OCI-LY1 (cell line): ENCODE measurements at regions not wholly inside any gene's neighbourhood (a gene's known extent, or its start where the extent isn't known, plus 50 kb on each side); places are given as distances from the start of the nearest gene placed in this dataset.

Source experiments
- H2AFZ ChIP-seq: fragments of 200-600 bp; sonication (generic), shearing (Covaris generic); 2 replicates; pipeline ENCODE4 v1.6.0; 2014; ENCODE audit warnings: antibody characterized with exemption, mild to moderate bottlenecking, low read length
- H3F3A ChIP-seq: fragments of 200-600 bp; sonication (generic), shearing (Covaris generic); 2 replicates; pipeline ENCODE4 v1.6.0; 2014; ENCODE audit warnings: mild to moderate bottlenecking, antibody characterized with exemption, low read length, moderate library complexity; ENCODE audit not compliant: insufficient read depth
- H3K27ac ChIP-seq: fragments of 200-600 bp; sonication (generic); 2 replicates; pipeline ENCODE4 v1.5.1; 2014; ENCODE audit warnings: low read length, mixed run types, mild to moderate bottlenecking, low read depth; ENCODE audit not compliant: poor library complexity, severe bottlenecking
- H3K27me3 ChIP-seq: fragments of 200-600 bp; sonication (generic); 2 replicates; pipeline ENCODE4 v1.6.0; 2014; ENCODE audit warnings: antibody characterized with exemption, mild to moderate bottlenecking, low read length, moderate library complexity; ENCODE audit not compliant: insufficient read depth
- H3K36me3 ChIP-seq: fragments of 200-600 bp; sonication (generic); 2 replicates; pipeline ENCODE4 v1.6.1; 2014; ENCODE audit warnings: mild to moderate bottlenecking, antibody characterized with exemption, low read length, moderate library complexity, mixed read lengths; ENCODE audit not compliant: insufficient read depth
- H3K4me1 ChIP-seq: fragments of 200-600 bp; sonication (generic); 2 replicates; pipeline ENCODE4 v1.5.1; 2014; ENCODE audit warnings: mild to moderate bottlenecking, low read length, moderate library complexity; ENCODE audit not compliant: insufficient read depth, severe bottlenecking
- H3K4me2 ChIP-seq: fragments of 200-600 bp; sonication (generic), shearing (Covaris generic); 2 replicates; pipeline ENCODE4 v1.6.1; 2014; ENCODE audit warnings: low read length
- H3K4me3 ChIP-seq: fragments of 200-600 bp; sonication (generic); 2 replicates; pipeline ENCODE4 v1.5.1; 2014; ENCODE audit warnings: low read length, low read depth, mild to moderate bottlenecking, mixed read lengths; ENCODE audit not compliant: poor library complexity, severe bottlenecking
- H3K79me2 ChIP-seq: fragments of 200-600 bp; shearing (Covaris generic); 2 replicates; pipeline ENCODE4 v1.6.1; 2016; ENCODE audit warnings: mixed run types, low read length, mixed read lengths; ENCODE audit not compliant: insufficient read depth
- H3K9ac ChIP-seq: fragments of 200-600 bp; sonication (generic), shearing (Covaris generic); 2 replicates; pipeline ENCODE4 v1.6.1; 2014; ENCODE audit warnings: mild to moderate bottlenecking, low read length, mixed read lengths
- H3K9me2 ChIP-seq: fragments of 200-600 bp; sonication (generic), shearing (Covaris generic); 2 replicates; pipeline ENCODE4 v1.6.1; 2014; ENCODE audit warnings: low read depth, mild to moderate bottlenecking, low read length, mixed read lengths
- H3K9me3 ChIP-seq: fragments of 200-600 bp; shearing (Covaris generic); 2 replicates; pipeline ENCODE4 v1.6.1; 2014; ENCODE audit warnings: low read length, mixed read lengths
- H4K20me1 ChIP-seq: fragments of 200-600 bp; sonication (generic), shearing (Covaris generic); 2 replicates; pipeline ENCODE4 v1.6.0; 2016; ENCODE audit warnings: mild to moderate bottlenecking, low read length; ENCODE audit not compliant: insufficient read depth
- EZH2 ChIP-seq: fragments of 200-600 bp; sonication (generic), shearing (Covaris generic); IDR thresholded peaks from 2 replicates; pipeline ENCODE4 v1.8.0; 2017; ENCODE audit warnings: borderline replicate concordance, mixed run types, mild to moderate bottlenecking, antibody characterized with exemption, low read length, moderate library complexity, mixed read lengths
- TF ChIP-seq, protein P1 (sequence below): fragments of 200-600 bp; sonication (generic), shearing (Covaris generic); IDR thresholded peaks from 2 replicates; pipeline ENCODE4 v1.5.1; 2017; ENCODE audit warnings: mild to moderate bottlenecking, antibody characterized with exemption, low read length, moderate library complexity, mixed read lengths

- Histone ChIP-seq H3K9me2 (no peaks in the 10 kb centered on the region), H3K9me3 (no peaks in the 10 kb centered on the region), H3K4me1 (no peaks in the 10 kb centered on the region)
These were observed 699.3 kb downstream of the INHBA start for GRCh38 chr7:41003611-41003940.

DNA sequence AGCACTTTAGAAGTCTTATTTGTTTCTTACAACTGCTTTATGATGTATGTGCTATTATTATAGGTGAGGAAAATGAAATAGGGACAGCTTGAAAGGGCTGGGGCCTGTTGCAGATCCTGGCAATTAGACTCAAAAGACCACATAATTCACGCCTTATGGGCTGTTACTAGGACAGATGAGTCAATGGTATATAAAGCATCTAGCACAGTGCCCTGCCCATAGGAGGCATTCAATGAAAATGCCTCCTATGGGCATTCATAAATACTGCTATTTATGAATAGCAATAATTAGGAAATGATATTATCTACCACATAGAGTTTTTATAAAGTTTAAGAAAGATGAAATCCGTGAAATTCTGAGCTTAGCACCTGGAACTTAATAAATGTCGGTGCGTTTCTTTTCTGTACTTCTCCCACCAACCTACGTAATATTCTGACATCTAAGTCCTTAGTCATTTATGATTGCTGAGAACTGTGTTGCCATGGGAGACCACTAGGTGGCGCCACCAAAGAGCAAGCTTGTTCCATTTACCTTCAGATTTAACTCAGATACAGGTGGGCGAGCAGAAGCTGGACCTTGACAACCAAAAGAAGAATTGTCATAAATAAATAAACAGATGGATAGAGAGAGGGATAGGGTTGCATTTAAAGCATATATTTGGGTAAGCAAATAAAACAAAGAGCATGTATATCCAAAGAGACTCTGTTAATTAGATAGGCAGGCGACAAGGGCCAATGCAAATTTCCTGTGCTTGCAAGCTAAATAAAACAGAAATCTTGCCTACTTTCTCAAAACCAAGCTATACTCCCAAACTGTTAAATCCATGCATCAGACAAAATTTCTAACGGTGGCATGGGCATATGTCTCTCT lies 699.9 kb downstream of the INHBA start:
- TF ChIP-seq, protein P1, sequence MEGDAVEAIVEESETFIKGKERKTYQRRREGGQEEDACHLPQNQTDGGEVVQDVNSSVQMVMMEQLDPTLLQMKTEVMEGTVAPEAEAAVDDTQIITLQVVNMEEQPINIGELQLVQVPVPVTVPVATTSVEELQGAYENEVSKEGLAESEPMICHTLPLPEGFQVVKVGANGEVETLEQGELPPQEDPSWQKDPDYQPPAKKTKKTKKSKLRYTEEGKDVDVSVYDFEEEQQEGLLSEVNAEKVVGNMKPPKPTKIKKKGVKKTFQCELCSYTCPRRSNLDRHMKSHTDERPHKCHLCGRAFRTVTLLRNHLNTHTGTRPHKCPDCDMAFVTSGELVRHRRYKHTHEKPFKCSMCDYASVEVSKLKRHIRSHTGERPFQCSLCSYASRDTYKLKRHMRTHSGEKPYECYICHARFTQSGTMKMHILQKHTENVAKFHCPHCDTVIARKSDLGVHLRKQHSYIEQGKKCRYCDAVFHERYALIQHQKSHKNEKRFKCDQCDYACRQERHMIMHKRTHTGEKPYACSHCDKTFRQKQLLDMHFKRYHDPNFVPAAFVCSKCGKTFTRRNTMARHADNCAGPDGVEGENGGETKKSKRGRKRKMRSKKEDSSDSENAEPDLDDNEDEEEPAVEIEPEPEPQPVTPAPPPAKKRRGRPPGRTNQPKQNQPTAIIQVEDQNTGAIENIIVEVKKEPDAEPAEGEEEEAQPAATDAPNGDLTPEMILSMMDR: peak; percentile 97
- no peak for TF ChIP-seq EZH2
- Histone ChIP-seq H3K27ac (no peak overlapping the region), H3K27me3 (no peaks in the 10 kb centered on the region), H2AFZ (no peak overlapping the region), H3K4me3 (no peak overlapping the region), H3K4me2 (no peak overlapping the region), H3K9me3 (no peaks in the 10 kb centered on the region), H3K79me2 (no peaks in the 10 kb centered on the region), H3K36me3 (no peaks in the 10 kb centered on the region), H4K20me1 (no peaks in the 10 kb centered on the region), H3F3A (no peaks in the 10 kb centered on the region), H3K9ac (no peak overlapping the region), H3K4me1 (no peaks in the 10 kb centered on the region), H3K9me2 (no peaks in the 10 kb centered on the region)

More at GRCh38 chr7:41003611-41003940, 699.3 kb downstream of the INHBA start:
- TF ChIP-seq, protein P1: no peak
- no peak for TF ChIP-seq EZH2
- H3K4me3 ChIP-seq: no peak overlapping the region
- H3K36me3 ChIP-seq: no peaks in the 10 kb centered on the region
- H2AFZ ChIP-seq: no peak overlapping the region
- H3K4me2 ChIP-seq: no peak overlapping the region
- H4K20me1 ChIP-seq: no peaks in the 10 kb centered on the region
- no peak overlapping the region for H3K27ac ChIP-seq
- H3F3A ChIP-seq: no peaks in the 10 kb centered on the region
- H3K9ac ChIP-seq: no peak overlapping the region
- H3K27me3 ChIP-seq: no peaks in the 10 kb centered on the region
- H3K79me2 ChIP-seq: no peaks in the 10 kb centered on the region

GRCh38 chr7:41000042-41000441 lies 702.8 kb downstream of the INHBA start:
- H3K4me3 ChIP-seq: no peak overlapping the region
- no peaks in the 10 kb centered on the region for H4K20me1 ChIP-seq
- no peaks in the 10 kb centered on the region for H3K9me3 ChIP-seq
- H3K4me2 ChIP-seq: no peak overlapping the region
- H3K9me2 ChIP-seq: no peaks in the 10 kb centered on the region
- no peaks in the 10 kb centered on the region for H3K79me2 ChIP-seq
- no peaks in the 10 kb centered on the region for H3K4me1 ChIP-seq
- H3K27ac ChIP-seq: no peak overlapping the region
- H3K9ac ChIP-seq: no peak overlapping the region
- H3K36me3 ChIP-seq: no peaks in the 10 kb centered on the region
- no peaks in the 10 kb centered on the region for H3K27me3 ChIP-seq
- H2AFZ ChIP-seq: no peak overlapping the region
- TF ChIP-seq, protein P1: no peak
- TF ChIP-seq EZH2: no peak
- H3F3A ChIP-seq: no peaks in the 10 kb centered on the region
